Breast epithelium (tissue), 3 donors: ENCODE measurements at regions not wholly inside any gene's neighbourhood (a gene's known extent, or its start where the extent isn't known, plus 50 kb on each side); places are given as distances from the start of the nearest gene placed in this dataset.

Source experiments
- CTCF ChIP-seq, 3 donors: fragments of 450-650 bp; IDR thresholded peaks; one replicate each; pipeline ENCODE4 v1.5.1; 2016 to 2017; ENCODE audit warnings: antibody characterized with exemption in 3 of 3, mild to moderate bottlenecking in 3 of 3, moderate library complexity in 3 of 3
- POLR2A ChIP-seq: fragments of 450-650 bp; IDR thresholded peaks from one replicate; pipeline ENCODE4 v1.6.1; 2016; ENCODE audit warnings: antibody characterized with exemption, mild to moderate bottlenecking, moderate library complexity

DNA sequence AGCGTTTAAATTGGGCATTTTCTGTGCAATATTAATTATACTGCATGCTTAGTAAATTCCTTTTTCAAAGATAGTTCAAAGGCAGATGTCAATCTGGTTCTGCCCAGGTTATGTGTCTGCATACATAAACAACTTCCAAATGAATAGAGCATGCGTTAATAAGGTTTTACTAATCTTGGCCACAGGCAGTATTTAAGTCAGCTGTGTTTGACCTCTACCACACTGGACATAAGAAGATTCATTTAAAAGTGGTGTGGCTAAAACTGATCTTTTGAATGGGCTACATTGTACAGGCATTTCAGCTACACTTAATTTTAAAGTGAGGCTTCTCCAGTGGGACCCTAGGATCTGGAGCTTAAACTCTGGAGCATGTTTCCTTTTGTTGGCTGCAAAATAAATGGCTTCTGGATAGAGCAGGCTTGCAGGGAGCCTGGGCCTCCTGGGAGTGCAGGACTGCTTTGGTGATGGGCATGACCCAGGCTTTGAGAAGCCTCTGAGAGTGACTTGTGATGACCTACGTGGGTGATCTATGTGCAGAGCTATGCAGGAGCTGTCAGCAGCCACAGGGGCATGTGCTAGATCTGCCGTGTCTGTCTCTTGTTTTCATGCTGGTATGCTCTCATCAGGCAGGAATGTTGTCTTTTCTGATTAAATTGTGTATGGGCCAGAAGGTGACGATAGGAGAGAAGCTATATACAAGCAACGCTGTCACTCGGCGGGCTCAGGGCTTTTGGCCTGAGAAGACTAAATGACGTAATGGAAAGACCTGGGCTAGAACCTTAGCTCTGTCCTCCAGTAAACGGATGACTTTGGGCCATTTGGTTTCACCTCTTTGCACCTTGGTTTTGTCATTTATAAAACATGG is 331.2 kb downstream of the QKI start:
- no peak for TF ChIP-seq CTCF (IDR thresholded peaks at IDR 0.05)
- TF ChIP-seq POLR2A = no peak
